HG02759 (cell line): ENCODE measurements at regions not wholly inside any gene's neighbourhood (a gene's known extent, or its start where the extent isn't known, plus 50 kb on each side); places are given as distances from the start of the nearest gene placed in this dataset.

Experiments
- ATAC-seq: cut with Tn5 transposase; IDR thresholded peaks from one replicate; pipeline ENCODE4 v1.9.1; 2021; ENCODE audit warnings: mild to moderate bottlenecking, moderate library complexity; ENCODE audit not compliant: unreplicated experiment

GRCh38 chr9:10961883-10962282 lies 349.1 kb upstream of the PTPRD start:
- no peak for ATAC-seq

GRCh38 chr9:10983251-10983650 lies 370.4 kb upstream of the PTPRD start:
- no peak for ATAC-seq

- no peak for ATAC-seq
These were observed 386.8 kb upstream of the PTPRD start for GRCh38 chr9:10999646-11000045.

GRCh38 chr9:11001546-11001945 lies 388.7 kb upstream of the PTPRD start:
- ATAC-seq = no peak

GRCh38 chr9:11002705-11003104 lies 389.9 kb upstream of the PTPRD start:
- ATAC-seq = no peak

- no peak for ATAC-seq
These were observed 391.0 kb upstream of the PTPRD start for GRCh38 chr9:11003836-11004235.

GRCh38 chr9:11011696-11012095 lies 398.9 kb upstream of the PTPRD start:
- no peak for ATAC-seq

- no peak for ATAC-seq
These were observed 403.3 kb upstream of the PTPRD start for GRCh38 chr9:11016081-11016480.

- no peak for ATAC-seq
These were observed 410.4 kb upstream of the PTPRD start for GRCh38 chr9:11023201-11023600.

GRCh38 chr9:11025775-11026174 lies 413.0 kb upstream of the PTPRD start:
- ATAC-seq = no peak

GRCh38 chr9:11038366-11038765 lies 425.6 kb upstream of the PTPRD start:
- ATAC-seq = no peak

- no peak for ATAC-seq
These were observed 426.2 kb upstream of the PTPRD start for GRCh38 chr9:11039006-11039405.

- no peak for ATAC-seq
These were observed 432.8 kb upstream of the PTPRD start for GRCh38 chr9:11045589-11045988.

- no peak for ATAC-seq
These were observed 450.5 kb upstream of the PTPRD start for GRCh38 chr9:11063263-11063662.

GRCh38 chr9:11064909-11065308 lies 452.1 kb upstream of the PTPRD start:
- ATAC-seq = no peak

GRCh38 chr9:11072176-11072575 lies 459.4 kb upstream of the PTPRD start:
- ATAC-seq = no peak

- no peak for ATAC-seq
These were observed 473.8 kb upstream of the PTPRD start for GRCh38 chr9:11086561-11086960.

- ATAC-seq = no peak
These were observed 476.1 kb upstream of the PTPRD start for GRCh38 chr9:11088821-11089374.

GRCh38 chr9:11092974-11093373 lies 480.2 kb upstream of the PTPRD start:
- no peak for ATAC-seq

- no peak for ATAC-seq
These were observed 484.2 kb upstream of the PTPRD start for GRCh38 chr9:11097020-11097419.

- ATAC-seq = no peak
These were observed 490.7 kb upstream of the PTPRD start for GRCh38 chr9:11103525-11103924.

GRCh38 chr9:11107196-11107595 lies 494.4 kb upstream of the PTPRD start:
- no peak for ATAC-seq

GRCh38 chr9:11128156-11128555 lies 515.4 kb upstream of the PTPRD start:
- ATAC-seq = no peak

GRCh38 chr9:11135851-11136250 lies 523.0 kb upstream of the PTPRD start:
- no peak for ATAC-seq
